ENCODE measurements at regions not wholly inside any gene's neighbourhood (a gene's known extent, or its start where the extent isn't known, plus 50 kb on each side); places are given as distances from the start of the nearest gene placed in this dataset.

DNA sequence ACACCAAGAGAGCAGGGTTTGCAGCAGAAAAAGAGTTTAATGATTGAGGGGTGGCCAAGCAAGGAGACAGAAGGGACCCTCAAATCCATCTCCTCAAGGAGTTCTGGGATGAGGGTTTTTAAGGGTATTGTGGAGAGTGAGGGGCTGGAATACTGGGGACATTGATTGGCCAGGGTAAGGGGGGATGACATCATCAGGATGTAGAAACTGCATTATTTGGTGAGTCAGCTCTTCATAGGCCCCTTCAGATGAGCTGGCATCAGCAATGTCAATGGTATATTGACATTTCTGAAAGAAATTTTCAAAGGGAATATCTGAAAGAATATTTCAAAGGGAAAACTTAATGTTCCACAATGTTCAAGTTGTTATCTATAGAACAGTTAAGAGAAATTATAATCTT lies 168.1 kb upstream of the SNX7 start:
- TF ChIP-seq, protein P1, sequence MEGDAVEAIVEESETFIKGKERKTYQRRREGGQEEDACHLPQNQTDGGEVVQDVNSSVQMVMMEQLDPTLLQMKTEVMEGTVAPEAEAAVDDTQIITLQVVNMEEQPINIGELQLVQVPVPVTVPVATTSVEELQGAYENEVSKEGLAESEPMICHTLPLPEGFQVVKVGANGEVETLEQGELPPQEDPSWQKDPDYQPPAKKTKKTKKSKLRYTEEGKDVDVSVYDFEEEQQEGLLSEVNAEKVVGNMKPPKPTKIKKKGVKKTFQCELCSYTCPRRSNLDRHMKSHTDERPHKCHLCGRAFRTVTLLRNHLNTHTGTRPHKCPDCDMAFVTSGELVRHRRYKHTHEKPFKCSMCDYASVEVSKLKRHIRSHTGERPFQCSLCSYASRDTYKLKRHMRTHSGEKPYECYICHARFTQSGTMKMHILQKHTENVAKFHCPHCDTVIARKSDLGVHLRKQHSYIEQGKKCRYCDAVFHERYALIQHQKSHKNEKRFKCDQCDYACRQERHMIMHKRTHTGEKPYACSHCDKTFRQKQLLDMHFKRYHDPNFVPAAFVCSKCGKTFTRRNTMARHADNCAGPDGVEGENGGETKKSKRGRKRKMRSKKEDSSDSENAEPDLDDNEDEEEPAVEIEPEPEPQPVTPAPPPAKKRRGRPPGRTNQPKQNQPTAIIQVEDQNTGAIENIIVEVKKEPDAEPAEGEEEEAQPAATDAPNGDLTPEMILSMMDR (IDR thresholded peaks at IDR 0.05; ENCODE audit: poor library complexity, severe bottlenecking): no peak
- TF ChIP-seq EP300 (conservative IDR thresholded peaks at IDR 0.05; ENCODE audit: poor library complexity, severe bottlenecking): no peak
- TF ChIP-seq EZH2 (IDR thresholded peaks at IDR 0.05; ENCODE audit: borderline replicate concordance, insufficient read depth, low read length, poor library complexity, severe bottlenecking): no peak
- TF ChIP-seq RAD21 (conservative IDR thresholded peaks at IDR 0.05): no peak
- no peak for TF ChIP-seq SMC3 (conservative IDR thresholded peaks at IDR 0.05; ENCODE audit: poor library complexity)
- no peak for TF ChIP-seq MXI1 (conservative IDR thresholded peaks at IDR 0.05; ENCODE audit: poor library complexity, severe bottlenecking)
- TF ChIP-seq TAF1 (IDR thresholded peaks at IDR 0.05; ENCODE audit: low read depth): no peak
- no peak for TF ChIP-seq POLR2AphosphoS5 (IDR thresholded peaks at IDR 0.05)
